Mesenteric fat pad (tissue), 1 donor: ENCODE measurements at regions not wholly inside any gene's neighbourhood (a gene's known extent, or its start where the extent isn't known, plus 50 kb on each side); places are given as distances from the start of the nearest gene placed in this dataset.
"Not testable (repeated sequence)": the region's sequence is repeated elsewhere in the genome, so short reads cannot be mapped to it uniquely, and the experiment has no call there.

Experiments used
- DNase-seq: peaks from one replicate; pipeline ENCODE4 v3.0.0-alpha.2; 2020; ENCODE audit warnings: low spot score
- donor health status: DM: yes; HTN: yes; CAD: no.

GRCh38 chr3:182327196-182327681, 466.1 kb upstream of the ATP11B start:
- DNase-seq: no peak

DNA sequence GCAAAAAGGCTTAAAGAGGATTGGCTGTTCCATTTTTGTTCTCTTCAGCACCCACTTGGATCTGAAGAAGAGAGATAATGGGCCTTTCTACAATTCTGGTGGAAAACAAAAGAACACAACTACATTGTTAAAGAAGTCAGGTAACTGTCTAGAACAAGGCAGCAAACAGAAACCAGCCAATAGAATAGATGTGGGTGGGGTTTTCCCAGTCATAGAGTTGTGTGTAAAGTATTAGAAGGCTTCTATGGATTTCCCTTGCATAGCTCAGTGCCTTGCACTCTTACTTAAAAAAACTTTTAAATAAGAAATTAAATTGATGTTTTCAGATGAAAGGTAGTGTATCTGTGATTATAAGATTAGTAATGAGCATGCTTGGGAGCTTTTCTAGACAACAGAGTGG, 462.7 kb upstream of the ATP11B start:
- DNase-seq: no peak

DNA sequence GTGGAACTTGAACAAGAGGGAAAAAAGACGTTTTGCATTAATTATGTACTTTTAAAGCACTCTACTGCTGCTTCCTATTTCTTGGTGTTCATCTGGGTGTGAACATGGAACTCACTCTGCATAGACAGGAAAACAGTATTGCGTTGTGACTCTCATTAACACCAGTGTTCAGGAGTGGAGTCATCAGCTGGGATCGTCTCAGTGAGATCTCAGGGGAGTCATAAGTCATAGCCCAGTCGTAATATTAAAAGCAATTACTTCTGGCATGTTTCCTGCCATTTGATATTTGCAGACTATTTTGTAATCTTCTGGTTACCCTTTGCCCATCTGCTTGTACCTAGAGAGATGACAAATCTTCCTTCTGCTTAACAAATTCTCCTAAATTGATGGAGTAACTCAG, 462.0 kb upstream of the ATP11B start:
- DNase-seq: no peak

- no peak for DNase-seq
These were observed 451.1 kb upstream of the ATP11B start for GRCh38 chr3:182342252-182342651.

DNA sequence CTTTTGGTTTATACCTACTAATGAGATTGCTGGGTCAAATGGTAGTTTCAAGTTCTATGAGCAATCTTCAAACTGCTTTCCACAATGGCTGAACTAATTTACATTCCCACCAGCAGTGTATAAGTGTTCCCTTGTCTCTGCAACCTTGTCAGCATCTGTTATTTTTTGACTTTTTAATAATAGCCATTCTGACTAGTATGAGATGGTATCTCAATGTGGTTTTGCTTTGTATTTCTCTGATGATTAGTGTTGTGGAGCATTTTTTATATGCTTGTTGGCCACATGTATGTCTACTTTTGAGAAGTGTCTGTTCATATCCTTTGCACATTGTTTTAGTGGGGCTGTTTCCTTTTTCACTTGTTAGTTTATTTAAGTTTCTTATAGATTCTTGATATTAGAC, 449.3 kb upstream of the ATP11B start:
- not testable (repeated sequence) for DNase-seq

DNA sequence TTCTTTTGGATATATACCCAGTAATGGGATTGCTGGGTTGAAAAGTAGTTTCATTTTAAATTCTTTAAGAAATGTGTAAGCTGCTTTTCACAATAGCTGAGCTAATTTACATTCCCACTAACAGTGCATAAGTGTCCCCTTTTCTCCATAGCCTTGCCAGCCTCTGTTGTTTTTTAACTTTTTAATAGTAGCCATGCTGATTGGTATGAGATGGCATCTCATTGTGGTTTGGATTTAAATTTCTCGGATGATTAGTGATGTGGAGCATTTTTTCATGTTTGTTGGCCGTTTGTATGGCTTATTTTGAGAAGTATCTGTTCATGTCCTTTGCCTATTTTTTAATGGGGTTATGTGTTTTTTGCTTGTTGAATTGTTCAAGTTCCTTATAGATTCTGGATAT, 444.3 kb upstream of the ATP11B start:
- DNase-seq: no peak

- DNase-seq: no peak
These were observed 443.3 kb upstream of the ATP11B start for GRCh38 chr3:182349951-182350517.

DNA sequence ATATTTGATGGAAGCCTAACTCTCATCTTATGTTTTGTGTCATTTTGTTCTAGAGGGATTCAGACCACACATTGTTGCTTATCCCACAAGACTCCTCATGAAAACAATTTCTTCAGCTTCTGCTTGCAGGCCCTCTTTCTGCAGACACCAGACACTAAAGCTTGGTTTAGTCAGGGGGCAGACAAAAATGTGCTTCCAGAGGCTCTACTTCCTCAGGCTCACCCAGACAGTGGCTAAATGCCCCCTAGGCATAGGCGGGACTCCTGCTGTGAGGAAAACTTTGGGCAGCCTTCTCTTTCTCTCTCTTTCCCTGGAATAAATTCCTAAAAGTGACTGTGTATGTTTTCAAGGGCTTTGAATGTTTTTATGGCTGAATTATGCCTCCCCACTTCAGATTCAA, 435.4 kb upstream of the ATP11B start:
- no peak for DNase-seq

DNA sequence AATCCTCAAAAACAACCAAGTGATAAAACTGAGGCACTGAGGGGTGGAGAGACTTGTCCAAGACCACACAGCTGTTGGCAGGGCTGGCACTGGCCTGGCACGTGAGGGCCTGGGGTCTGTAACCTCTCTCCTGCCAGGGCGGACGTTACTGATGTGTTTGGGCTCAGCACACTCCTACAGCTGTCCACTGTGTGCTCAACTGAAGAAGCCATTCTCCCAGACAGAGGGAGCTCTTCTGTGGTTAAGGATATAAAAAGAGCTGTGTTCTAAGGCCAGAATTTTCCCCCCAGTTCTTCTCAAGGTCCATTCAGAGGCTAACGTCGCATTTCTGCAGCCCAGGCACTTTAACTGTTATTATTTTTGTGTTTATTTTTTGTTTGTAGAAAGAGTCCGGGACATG, 429.0 kb upstream of the ATP11B start:
- no peak for DNase-seq

GRCh38 chr3:182364723-182365650, 428.3 kb upstream of the ATP11B start:
- no peak for DNase-seq

DNA sequence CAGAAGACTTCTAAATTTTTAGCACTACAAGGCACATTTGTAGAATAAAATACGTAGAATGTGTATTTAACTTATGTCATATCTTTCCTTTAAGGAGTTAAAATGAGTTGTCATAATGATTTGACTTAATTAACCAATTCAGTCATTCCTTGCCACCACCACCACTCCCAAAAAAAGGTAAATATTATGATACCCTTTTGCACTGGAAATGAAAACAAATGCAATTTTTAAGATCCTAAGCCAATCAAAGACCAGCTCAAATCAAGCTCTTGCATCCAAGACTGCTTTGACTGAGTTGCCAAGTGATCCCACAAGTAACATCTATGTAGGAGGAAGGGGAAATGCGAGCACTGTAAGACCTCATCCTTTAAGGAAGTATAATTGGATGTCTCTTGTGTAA, 426.6 kb upstream of the ATP11B start:
- DNase-seq: no peak

DNA sequence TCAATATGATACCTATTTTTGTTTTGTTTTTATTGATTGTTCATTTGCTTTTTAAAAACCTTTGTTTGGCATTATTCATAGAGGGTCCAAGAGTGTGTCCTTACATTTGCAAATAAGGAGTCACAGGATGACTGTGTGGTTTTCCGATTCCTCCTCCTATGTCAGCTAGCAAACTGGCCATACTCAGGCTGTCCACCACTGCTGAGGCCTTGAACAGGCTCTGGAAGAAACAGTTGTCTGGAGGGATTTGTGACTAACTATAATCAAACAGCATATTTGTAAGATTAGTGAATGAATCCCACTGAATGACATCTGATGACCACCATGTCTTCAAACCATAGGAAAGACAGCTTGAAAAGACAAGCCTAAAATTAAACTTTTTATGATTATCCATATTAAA, 423.4 kb upstream of the ATP11B start:
- DNase-seq: no peak

GRCh38 chr3:182370949-182371348, 422.4 kb upstream of the ATP11B start:
- DNase-seq: no peak

DNA sequence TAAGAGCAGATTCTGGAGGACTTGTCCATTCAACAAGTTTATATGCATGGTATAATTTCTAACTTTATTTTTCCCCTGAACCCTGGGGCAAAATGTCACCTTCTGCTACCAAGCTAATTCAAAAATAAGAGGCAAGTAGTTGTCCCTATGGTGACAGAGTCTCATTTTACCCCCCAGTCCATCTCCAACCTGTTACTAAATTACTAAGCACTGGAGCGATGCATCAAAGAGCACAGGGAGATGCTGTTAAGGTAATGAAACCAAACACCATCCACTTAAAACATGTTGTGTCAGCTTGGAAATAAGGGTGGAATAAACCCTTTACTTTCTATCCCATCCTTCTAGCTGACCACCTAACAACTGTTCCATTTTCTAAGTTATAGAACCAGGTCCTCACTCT, 417.4 kb upstream of the ATP11B start:
- DNase-seq: no peak

DNA sequence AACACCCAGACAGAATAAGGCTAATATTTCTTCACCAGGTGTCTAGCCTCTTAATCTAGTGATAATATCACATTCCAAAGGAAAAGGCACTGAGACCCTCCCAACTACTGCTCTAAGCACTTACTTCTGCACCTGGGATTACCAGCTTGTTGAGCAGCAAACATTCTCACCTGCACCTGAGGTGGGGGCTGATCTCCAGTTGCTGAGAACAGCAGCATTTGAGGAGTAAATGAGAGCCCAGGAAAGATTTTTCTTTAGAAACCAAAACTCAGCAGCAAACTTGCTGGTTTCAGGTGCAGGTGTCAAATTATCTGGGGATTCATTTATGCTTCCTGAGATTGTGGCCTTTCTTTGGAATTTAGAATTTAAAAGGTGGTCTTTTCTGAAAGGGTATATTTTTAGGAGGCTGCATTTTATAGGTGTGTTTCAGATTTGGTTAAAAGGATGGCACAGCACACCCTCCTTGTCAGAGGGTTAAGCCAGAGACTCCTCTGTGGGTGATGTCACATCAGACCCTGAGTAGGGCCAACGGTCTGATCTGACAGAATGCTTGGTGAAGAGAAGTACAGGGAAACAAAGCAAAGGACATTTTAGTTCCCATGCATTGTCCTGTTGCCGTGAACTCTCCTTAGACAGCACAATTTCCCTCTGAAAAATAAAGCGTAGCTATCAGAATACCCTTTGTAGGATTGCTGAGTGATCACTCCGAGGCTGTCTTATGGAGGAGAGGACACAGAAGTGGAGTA, 411.0 kb upstream of the ATP11B start:
- DNase-seq: no peak

DNA sequence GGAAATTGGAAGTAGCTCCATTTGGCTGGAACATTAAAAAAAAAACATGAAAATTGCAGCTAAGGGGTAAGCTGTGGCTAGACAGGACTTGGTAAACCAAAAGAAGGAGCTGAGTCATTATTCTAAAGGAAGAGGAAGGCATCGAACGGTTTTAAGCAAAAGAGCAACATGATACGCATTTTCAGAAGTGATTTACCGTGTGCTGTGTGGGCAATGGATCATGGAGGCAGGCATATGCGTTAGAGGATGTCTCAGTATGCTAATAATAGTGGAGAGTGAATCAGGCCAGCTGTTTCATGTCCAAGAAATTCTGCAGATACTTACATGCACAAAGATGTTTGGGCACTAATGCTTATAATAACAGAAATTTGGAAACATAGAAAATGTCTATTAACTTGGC, 409.1 kb upstream of the ATP11B start:
- DNase-seq: no peak

DNA sequence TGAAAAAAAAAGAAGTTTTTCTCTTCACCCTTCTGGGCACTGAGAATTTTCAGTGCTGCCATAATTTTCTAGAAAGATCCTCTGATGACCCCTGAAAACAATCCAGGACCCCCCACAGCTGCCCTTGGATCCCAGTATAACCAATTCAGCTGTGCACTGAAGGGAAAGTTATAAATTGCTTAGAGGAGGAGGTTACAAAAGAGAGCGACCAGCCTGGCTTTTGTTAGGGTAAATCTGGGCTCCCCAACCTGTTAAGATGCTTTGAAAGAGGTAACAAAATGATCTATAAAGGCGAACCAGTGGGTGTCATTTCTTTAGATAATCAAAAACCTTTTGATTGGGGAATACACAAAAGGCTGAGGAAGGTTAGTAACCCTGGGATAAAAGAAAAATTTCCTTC, 407.9 kb upstream of the ATP11B start:
- DNase-seq: no peak

- no peak for DNase-seq
These were observed 404.8 kb upstream of the ATP11B start for GRCh38 chr3:182388506-182388905.

DNA sequence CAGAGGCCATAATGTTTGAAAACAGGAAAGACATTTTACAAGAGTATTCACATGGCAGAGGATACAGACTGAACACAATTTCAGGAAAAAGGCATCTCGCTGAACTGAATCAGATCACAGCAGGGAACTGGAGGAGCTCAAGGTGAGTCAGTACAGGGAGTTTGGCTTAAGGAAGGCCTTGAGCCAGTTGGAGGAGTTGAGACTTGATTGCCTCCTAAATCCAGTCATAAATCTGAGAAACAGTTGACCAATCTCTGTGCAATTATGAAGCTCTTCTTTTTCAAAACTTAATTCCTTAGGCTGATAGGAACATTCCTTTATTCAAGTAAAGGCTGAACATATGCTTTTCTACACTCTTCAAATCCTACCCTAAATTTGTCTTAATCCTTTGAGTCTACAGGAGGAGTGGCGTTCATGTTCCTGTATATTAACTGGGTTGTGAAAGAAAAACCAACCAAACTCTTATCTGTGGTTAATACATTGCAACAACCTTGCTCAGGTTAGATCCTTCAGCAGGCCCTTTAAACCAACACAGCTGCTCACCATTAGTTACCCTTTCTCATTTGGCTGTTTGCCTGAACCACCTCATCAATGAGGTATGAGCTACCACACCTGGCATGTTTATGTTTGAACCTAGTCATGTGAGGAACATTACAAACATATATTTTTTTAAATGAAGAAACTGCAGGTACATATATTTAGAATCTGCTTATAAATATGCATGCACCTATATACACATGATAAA, 404.1 kb upstream of the ATP11B start:
- DNase-seq: no peak

DNA sequence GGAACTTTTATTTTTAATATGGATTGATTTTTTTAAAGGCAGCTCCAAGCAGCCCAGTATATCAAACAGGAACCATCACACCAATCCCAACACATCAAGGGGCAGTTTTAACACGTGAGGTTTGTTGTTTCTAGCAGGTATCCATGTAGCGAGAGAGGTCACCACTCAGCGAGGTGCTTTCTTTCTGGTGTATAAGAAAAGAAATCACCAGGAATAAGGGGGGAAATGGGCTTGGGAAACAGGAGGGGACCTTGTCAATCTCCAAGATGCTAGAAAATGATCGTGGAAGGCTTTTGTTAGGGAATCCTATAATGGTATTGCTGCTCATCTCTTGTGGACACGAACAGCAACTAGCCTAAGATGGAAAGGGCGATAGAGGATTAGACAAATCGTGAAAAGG, 402.9 kb upstream of the ATP11B start:
- no peak for DNase-seq

GRCh38 chr3:182392182-182392937, 400.9 kb upstream of the ATP11B start:
- DNase-seq: no peak
